Stimulated activated CD4-positive, alpha-beta T cell treated with anti-CD3 and anti-CD28 coated beads, Interleukin-1b, Interleukin-23, amount 100 ng/mL, for 1 hour (primary cell): ENCODE measurements at regions not wholly inside any gene's neighbourhood (a gene's known extent, or its start where the extent isn't known, plus 50 kb on each side); places are given as distances from the start of the nearest gene placed in this dataset.

Source experiments
- DNase-seq, 2 donors: peaks; one replicate each; pipeline ENCODE4 v3.0.0-alpha.2; 2020; ENCODE audit warnings: low read depth in 2 of 2

GRCh38 chr3:82940124-82940523 lies 1178.7 kb upstream of the GBE1 start:
- DNase-seq: no peak

- no peak for DNase-seq
Observed at GRCh38 chr3:82939491-82940097, 1178.1 kb upstream of the GBE1 start.

GRCh38 chr3:82938821-82939328 lies 1177.4 kb upstream of the GBE1 start:
- no peak for DNase-seq

GRCh38 chr3:82927309-82928253 lies 1166.1 kb upstream of the GBE1 start:
- no peak for DNase-seq

- DNase-seq: no peak
Observed at GRCh38 chr3:82891028-82891427, 1129.6 kb upstream of the GBE1 start.

- no peak for DNase-seq
Observed at GRCh38 chr3:82883072-82883471, 1121.6 kb upstream of the GBE1 start.

GRCh38 chr3:82875401-82875800 lies 1114.0 kb upstream of the GBE1 start:
- no peak for DNase-seq

GRCh38 chr3:82839871-82840270 lies 1078.4 kb upstream of the GBE1 start:
- no peak for DNase-seq

GRCh38 chr3:82834098-82834497 lies 1072.7 kb upstream of the GBE1 start:
- DNase-seq: no peak

- no peak for DNase-seq
Observed at GRCh38 chr3:82824491-82824890, 1063.0 kb upstream of the GBE1 start.

GRCh38 chr3:82816086-82816485 lies 1054.6 kb upstream of the GBE1 start:
- DNase-seq: no peak

GRCh38 chr3:82815417-82816058 lies 1054.1 kb upstream of the GBE1 start:
- DNase-seq: no peak

- DNase-seq: no peak
Observed at GRCh38 chr3:82814660-82815059, 1053.2 kb upstream of the GBE1 start.

GRCh38 chr3:82807781-82808180 lies 1046.3 kb upstream of the GBE1 start:
- no peak for DNase-seq

GRCh38 chr3:82802501-82802900 lies 1041.1 kb upstream of the GBE1 start:
- DNase-seq: no peak

GRCh38 chr3:82800248-82800647 lies 1038.8 kb upstream of the GBE1 start:
- no peak for DNase-seq

GRCh38 chr3:82796765-82797164 lies 1035.3 kb upstream of the GBE1 start:
- DNase-seq: no peak

GRCh38 chr3:82791241-82791640 lies 1029.8 kb upstream of the GBE1 start:
- DNase-seq: no peak

- DNase-seq: no peak
Observed at GRCh38 chr3:82790307-82791097, 1029.1 kb upstream of the GBE1 start.

GRCh38 chr3:82783194-82783593 lies 1021.7 kb upstream of the GBE1 start:
- no peak for DNase-seq

GRCh38 chr3:82773207-82773606 lies 1011.8 kb upstream of the GBE1 start:
- no peak for DNase-seq

GRCh38 chr3:82764521-82764920 lies 1003.1 kb upstream of the GBE1 start:
- DNase-seq: no peak
